ENCODE measurements at regions not wholly inside any gene's neighbourhood (a gene's known extent, or its start where the extent isn't known, plus 50 kb on each side); places are given as distances from the start of the nearest gene placed in this dataset.
"Not testable (repeated sequence)": the region's sequence is repeated elsewhere in the genome, so short reads cannot be mapped to it uniquely, and the experiment has no call there.

DNA sequence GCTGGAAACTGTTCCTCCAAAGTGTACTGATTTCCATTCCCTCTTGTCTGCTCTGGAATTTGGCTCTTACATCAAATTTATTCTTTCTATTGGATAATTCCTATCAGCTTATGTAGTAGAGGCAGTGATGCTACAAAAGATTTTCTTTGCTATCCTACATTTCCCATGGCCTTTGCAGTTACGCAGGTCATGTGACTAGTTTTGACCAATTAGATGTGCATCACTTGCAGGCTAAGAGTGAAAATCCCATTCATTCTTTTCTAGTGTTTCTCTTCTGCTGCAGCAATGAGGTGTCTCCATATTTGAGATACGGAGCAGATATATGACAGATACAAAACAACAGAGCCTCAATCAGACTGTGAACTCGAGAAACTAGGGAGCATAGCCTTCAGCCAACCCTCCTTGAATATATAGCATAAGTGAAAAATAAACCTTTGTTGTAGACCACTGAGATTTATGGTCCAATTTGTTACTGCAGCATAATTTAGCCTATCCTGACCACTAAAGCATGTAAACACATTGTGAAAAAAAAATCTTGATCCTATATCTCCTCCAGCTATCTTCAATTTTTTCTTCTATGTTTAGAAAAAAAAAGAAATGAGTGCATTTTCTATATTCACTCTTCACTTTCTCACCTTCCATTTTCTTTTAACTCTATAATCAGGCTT lies 102.0 kb downstream of the HNMT start:
- H3K4me2 ChIP-seq: no peak overlapping the region
- no peaks in the 10 kb centered on the region for H3K9me3 ChIP-seq
- no peaks in the 10 kb centered on the region for H3K4me1 ChIP-seq
- H4K20me1 ChIP-seq: no peaks in the 10 kb centered on the region
- no peaks in the 10 kb centered on the region for H3K27me3 ChIP-seq
- no peak overlapping the region for H3K27ac ChIP-seq
- TF ChIP-seq Cebpa-rat (IDR thresholded peaks at IDR 0.05): no peak
- H3K4me3 ChIP-seq: no peak overlapping the region
- no peak overlapping the region for H3K9ac ChIP-seq
- H3K36me3 ChIP-seq: no peaks in the 10 kb centered on the region

DNA sequence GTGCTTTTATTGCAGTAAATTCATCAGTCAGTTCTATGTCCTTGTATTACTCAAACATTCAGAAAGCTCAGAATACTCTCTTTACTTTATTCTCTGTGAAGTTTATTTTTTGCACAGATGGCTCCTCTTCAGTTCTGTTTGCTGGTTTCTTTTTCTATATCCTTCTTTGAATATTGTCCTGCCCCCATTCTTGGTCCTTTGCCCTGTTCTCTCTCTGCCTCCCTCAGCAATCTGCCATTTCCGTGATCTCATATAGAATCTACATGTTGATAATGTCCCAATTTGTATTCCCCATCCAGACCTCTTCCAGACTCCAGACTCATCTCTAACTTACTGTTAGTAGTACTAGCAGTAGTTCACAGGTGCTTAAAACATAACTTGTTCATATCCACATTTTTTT lies 102.6 kb downstream of the HNMT start:
- no peak overlapping the region for H3K27ac ChIP-seq
- no peaks in the 10 kb centered on the region for H4K20me1 ChIP-seq
- TF ChIP-seq Cebpa-rat (IDR thresholded peaks at IDR 0.05): no peak
- H3K9me3 ChIP-seq: no peaks in the 10 kb centered on the region
- no peaks in the 10 kb centered on the region for H3K4me1 ChIP-seq
- H3K27me3 ChIP-seq: no peaks in the 10 kb centered on the region
- H3K36me3 ChIP-seq: no peaks in the 10 kb centered on the region
- H3K9ac ChIP-seq: no peak overlapping the region
- no peak overlapping the region for H3K4me2 ChIP-seq
- no peak overlapping the region for H3K4me3 ChIP-seq

DNA sequence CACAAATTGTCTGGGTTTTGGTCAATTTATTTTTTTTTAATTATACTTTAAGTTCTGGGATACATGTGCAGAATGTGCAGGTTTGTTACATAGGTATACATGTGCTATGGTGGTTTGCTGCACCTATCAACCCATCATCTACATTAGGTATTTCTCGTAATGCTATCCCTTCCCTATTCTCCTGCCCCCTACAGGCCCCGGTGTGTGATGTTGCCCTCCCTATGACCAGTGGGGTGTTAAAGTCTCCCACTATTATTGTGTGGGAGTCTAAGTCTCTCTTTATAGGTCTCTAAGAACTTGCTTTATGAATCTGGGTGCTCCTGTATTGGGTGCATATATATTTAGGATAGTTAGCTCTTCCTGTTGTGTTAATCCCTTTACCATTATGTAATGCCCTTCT lies 104.4 kb downstream of the HNMT start:
- not testable (repeated sequence) for H3K9ac ChIP-seq, H3K36me3 ChIP-seq, H3K9me3 ChIP-seq, H3K4me3 ChIP-seq, H4K20me1 ChIP-seq, H3K4me2 ChIP-seq, H3K27me3 ChIP-seq, H3K27ac ChIP-seq, H3K4me1 ChIP-seq

DNA sequence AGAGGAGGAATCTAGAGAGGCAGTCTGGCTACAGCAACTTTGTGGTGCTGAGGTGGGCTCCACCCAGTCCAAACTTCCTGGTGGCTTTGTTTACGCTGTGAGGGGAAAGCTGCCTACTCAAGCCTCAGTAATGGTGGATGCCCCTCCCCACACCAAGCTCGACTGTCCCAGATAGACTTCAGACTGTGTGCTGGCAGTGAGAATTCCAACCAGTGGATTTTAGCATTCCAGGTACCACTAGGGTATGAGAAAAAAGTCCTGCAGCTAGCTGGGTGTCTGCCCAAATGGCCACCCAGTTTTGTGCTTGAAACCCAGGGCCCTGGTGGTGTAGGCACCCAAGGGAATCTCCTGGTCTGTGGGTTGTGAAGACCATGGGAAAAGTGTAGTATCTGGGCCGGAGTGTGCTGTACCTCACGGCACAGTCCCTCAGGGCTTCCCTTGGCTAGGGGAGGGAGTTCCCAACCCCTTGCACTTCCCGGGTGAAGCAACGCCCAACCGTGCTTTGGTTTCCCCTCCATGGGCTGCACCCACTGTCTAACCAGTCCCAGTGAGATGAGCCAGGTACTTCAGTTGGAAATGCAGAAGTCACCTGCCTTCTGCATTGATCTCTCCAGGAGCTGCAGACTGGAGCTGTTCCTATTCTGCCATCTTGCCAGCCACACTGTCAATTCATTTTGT lies 106.9 kb downstream of the HNMT start:
- H3K9ac ChIP-seq, H3K27me3 ChIP-seq, H3K4me1 ChIP-seq, H3K9me3 ChIP-seq, H3K36me3 ChIP-seq, H3K4me2 ChIP-seq, H3K4me3 ChIP-seq, H3K27ac ChIP-seq, H4K20me1 ChIP-seq: not testable (repeated sequence)

DNA sequence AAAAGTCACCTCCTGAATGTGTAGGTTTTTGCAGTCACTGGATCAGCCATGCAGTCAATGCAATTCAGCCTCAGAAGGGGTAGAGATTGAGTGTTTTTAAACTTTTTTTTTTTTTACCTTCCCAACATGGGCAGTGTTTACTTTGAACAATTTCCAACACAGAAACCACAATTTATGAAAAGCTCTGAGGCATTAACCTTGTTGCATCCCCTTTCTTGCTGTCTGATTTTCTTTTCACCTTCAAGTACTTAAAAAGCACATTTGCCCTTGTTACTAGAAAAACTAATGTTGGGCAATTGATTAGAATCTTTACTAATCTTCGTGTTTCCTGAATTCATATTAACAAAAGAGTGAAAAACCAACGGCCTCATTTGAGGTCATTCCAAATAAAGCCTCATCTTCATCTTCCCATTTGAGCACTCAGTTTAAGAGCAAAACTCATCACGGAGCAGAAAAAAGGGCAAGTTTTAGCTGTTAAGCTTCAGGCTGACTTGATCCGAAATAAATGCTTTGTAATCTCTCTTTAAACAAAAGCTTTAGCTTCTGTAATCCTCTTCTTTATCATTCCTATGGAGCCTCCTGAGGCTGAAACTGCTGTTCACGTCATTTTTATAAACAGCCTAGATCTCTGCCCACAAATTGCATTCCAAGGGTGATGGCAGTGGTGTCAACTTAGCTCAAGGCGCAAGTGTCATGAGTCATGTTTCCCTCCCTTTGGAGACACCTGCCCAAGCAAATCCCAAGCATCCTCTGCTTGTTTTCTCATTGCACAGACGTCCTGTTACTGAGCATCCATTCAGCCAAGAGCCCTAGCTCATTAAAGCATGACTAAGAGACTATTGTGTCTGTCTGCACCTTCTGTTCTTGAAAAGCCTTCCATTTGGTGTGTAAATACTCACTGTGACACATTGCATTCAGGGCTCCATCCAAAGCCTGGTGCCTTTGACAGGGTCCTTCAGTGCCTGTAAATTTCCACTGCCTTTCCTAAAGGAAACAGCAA lies 107.7 kb downstream of the HNMT start:
- no peaks in the 10 kb centered on the region for H3K36me3 ChIP-seq
- TF ChIP-seq Cebpa-rat (IDR thresholded peaks at IDR 0.05): no peak
- H3K9ac ChIP-seq: no peak overlapping the region
- H3K4me3 ChIP-seq: no peak overlapping the region
- H3K27me3 ChIP-seq: no peaks in the 10 kb centered on the region
- no peak overlapping the region for H3K27ac ChIP-seq
- H4K20me1 ChIP-seq: no peaks in the 10 kb centered on the region
- H3K4me1 ChIP-seq: no peaks in the 10 kb centered on the region
- H3K9me3 ChIP-seq: no peaks in the 10 kb centered on the region
- H3K4me2 ChIP-seq: no peak overlapping the region

DNA sequence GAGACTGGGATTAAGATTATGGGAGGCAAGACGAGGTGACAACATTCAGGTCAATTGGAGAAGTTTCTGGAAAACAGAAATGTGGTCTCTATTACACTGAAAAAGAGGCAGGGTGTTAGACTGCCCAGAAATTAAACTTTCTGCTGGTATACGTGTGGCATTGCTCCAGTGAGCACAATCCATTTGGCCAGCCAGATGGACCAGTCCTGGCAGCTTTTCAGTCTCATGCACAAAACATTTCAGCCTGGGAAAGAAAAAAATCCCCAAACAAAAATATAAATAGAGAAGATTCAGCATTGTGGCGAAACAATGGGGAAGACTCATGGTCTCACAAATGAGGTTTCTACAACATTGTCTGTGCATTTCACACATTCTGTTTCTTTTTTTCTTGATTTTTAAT lies 113.9 kb downstream of the HNMT start:
- Histone ChIP-seq H3K36me3 (no peaks in the 10 kb centered on the region), H3K9ac (no peak overlapping the region), H3K4me3 (no peak overlapping the region), H4K20me1 (no peaks in the 10 kb centered on the region), H3K4me2 (no peak overlapping the region), H3K4me1 (no peaks in the 10 kb centered on the region), H3K27ac (no peak overlapping the region), H3K9me3 (no peaks in the 10 kb centered on the region), H3K27me3 (no peaks in the 10 kb centered on the region)
- no peak for TF ChIP-seq Cebpa-rat (IDR thresholded peaks at IDR 0.05)

DNA sequence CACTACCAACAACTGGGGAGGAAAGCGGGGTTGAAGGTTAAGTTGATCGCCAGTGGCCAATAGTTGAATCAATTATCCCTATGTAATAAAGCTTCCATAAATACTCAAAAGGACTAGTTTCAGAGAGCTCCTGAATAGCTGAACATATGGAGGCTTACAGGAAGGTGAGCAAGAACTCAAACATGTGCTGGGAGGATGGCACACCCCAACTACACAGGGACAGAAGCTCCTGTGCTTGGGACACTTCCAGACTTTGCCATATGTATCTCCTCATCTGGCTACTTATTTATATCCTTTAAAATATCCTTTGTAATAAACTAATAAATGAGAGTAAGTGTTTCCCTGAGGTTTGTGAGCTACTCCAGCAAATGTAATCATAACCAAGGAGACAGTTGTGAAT lies 115.7 kb downstream of the HNMT start:
- Histone ChIP-seq H3K27ac (no peak overlapping the region), H3K4me2 (no peak overlapping the region), H3K36me3 (no peaks in the 10 kb centered on the region)

DNA sequence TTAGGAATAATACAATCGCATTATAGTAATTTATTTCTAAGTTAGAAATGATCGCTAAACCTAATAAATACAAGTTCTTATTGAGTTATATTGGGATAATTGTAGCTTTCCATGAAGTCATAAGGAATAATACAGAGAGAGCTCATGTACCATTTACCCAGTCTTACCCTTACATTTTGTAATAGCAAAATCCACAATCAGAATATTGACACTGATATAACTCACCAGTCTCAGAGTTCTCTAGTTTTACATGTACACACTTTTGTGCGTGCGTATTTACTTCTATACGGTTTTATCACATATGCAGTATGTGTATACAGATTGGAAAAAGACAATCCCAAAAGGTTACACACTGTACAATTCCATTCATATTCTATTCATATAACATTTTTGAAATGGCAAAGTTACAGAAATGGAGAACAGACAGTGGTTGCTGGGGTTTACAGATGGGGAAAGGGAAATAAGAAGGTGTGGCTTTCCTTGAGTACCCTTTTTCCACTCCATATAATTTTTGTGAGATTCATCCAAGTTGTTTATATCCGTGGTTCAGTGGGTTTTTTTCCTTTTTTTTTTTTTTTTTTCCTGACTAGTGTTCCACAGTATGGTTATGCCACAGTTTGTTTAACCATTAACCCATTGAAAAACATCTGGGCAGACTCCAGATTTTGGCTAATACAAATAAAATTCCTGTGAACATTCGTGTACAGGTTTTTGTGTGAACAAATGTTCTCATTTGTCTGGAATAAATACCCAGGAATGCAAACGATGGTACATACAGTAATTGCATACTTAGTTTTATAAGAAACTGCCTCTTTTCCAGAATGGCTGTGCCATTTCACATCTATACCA lies 117.2 kb downstream of the HNMT start:
- H3K9ac ChIP-seq: no peak overlapping the region
- no peak for TF ChIP-seq Cebpa-rat (IDR thresholded peaks at IDR 0.05)
- no peaks in the 10 kb centered on the region for H4K20me1 ChIP-seq
- H3K4me2 ChIP-seq: no peak overlapping the region
- no peaks in the 10 kb centered on the region for H3K36me3 ChIP-seq
- H3K4me1 ChIP-seq: no peaks in the 10 kb centered on the region
- H3K9me3 ChIP-seq: no peaks in the 10 kb centered on the region
- no peaks in the 10 kb centered on the region for H3K27me3 ChIP-seq
- H3K27ac ChIP-seq: no peak overlapping the region
- no peak overlapping the region for H3K4me3 ChIP-seq

More for the DNA sequence above, 115.7 kb downstream of the HNMT start:
- H3K9me3 ChIP-seq: no peaks in the 10 kb centered on the region
- H3K4me1 ChIP-seq: no peaks in the 10 kb centered on the region
- no peaks in the 10 kb centered on the region for H3K27me3 ChIP-seq
- no peak overlapping the region for H3K9ac ChIP-seq
- H3K4me3 ChIP-seq: no peak overlapping the region
- TF ChIP-seq Cebpa-rat (IDR thresholded peaks at IDR 0.05): no peak
- no peaks in the 10 kb centered on the region for H4K20me1 ChIP-seq

DNA sequence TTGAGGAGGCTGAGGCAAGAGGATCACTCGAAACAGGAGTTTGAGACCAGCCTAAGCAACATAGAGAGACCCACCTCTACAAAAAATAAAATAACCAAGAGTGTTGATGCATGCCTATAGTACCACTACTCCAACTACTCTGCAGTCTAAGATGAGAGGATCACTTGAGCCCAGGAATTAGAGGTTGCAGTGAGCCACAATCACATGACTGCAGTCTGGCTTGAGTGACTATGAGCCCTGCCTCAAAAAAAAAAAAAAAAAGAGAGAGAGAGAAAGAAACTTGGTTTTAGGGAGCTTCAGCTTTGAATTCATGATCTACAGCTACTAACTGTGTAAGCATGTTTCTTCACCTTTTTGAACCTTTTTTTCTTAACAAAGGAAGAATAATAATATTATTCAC lies 119.9 kb downstream of the HNMT start:
- no peaks in the 10 kb centered on the region for H3K27me3 ChIP-seq
- H3K27ac ChIP-seq: no peak overlapping the region
- no peak overlapping the region for H3K4me3 ChIP-seq
- no peaks in the 10 kb centered on the region for H4K20me1 ChIP-seq
- H3K9me3 ChIP-seq: no peaks in the 10 kb centered on the region
- no peak overlapping the region for H3K4me2 ChIP-seq
- no peaks in the 10 kb centered on the region for H3K36me3 ChIP-seq
- no peak for TF ChIP-seq Cebpa-rat (IDR thresholded peaks at IDR 0.05)
- no peak overlapping the region for H3K9ac ChIP-seq
- no peaks in the 10 kb centered on the region for H3K4me1 ChIP-seq

DNA sequence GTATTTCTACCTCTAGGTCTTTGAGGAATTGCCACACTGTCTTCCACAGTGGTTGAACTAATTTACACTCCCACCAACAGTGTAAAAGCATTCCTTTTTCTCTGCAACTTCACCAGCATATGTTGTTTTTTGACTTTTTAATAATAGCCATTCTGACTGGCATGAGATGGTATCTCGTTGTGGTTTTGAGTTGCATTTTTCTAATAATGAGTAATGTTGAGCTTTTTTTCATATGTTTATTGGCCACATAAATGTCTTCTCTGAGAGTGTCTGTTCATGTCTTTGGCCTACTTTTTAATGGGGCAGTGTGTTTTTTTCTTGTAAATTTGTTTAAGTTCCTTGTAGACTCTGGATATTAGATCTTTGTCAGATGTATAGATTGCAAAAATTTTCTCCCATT lies 121.2 kb downstream of the HNMT start:
- H3K4me2 ChIP-seq, H3K9ac ChIP-seq, H3K36me3 ChIP-seq, H4K20me1 ChIP-seq, H3K4me3 ChIP-seq, H3K4me1 ChIP-seq, H3K27ac ChIP-seq, H3K9me3 ChIP-seq, H3K27me3 ChIP-seq: not testable (repeated sequence)

All from BLaER1 (cell line).